ENCODE measurements at regions not wholly inside any gene's neighbourhood (a gene's known extent, or its start where the extent isn't known, plus 50 kb on each side); places are given as distances from the start of the nearest gene placed in this dataset.
A peak's percentile ranks its signal among the peaks of the same experiment; 100 is the strongest.

DNA sequence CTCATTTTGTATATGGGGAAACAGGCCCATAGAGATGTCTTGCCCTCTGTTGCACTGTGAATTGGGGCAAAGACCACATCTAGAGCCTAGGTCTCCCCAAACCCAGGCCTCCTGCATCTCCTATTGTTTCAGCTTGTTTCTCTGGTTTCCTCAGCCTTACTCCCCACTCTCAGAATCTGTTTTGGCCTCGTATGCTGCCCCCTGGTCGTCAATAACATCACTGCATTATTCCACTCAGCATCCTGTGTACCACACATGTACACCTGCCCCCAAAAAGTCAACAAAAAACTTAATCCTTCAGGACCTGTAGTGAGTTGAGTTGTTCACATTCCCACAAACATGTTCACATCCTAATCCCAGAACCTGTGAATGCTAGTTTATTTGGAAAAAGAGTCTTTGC is 184.8 kb downstream of the BRINP2 start (continued):
- TF ChIP-seq ZNF496 (CRISPR knock-in tag; IDR thresholded peaks at IDR 0.05; ENCODE audit: insufficient replicate concordance) = no peak
- no peak for TF ChIP-seq FIP1L1 (IDR thresholded peaks at IDR 0.05; ENCODE audit: borderline replicate concordance, insufficient read depth, low read depth, low read length)
- TF ChIP-seq, protein P1, sequence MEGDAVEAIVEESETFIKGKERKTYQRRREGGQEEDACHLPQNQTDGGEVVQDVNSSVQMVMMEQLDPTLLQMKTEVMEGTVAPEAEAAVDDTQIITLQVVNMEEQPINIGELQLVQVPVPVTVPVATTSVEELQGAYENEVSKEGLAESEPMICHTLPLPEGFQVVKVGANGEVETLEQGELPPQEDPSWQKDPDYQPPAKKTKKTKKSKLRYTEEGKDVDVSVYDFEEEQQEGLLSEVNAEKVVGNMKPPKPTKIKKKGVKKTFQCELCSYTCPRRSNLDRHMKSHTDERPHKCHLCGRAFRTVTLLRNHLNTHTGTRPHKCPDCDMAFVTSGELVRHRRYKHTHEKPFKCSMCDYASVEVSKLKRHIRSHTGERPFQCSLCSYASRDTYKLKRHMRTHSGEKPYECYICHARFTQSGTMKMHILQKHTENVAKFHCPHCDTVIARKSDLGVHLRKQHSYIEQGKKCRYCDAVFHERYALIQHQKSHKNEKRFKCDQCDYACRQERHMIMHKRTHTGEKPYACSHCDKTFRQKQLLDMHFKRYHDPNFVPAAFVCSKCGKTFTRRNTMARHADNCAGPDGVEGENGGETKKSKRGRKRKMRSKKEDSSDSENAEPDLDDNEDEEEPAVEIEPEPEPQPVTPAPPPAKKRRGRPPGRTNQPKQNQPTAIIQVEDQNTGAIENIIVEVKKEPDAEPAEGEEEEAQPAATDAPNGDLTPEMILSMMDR (CRISPR knock-in tag; IDR thresholded peaks at IDR 0.05) = peak; percentile 61
- no peak for TF ChIP-seq SRF (IDR thresholded peaks at IDR 0.05; ENCODE audit: low read depth, low read length)
- no peak for TF ChIP-seq PCBP2 (optimal IDR thresholded peaks at IDR 0.05; ENCODE audit: low read depth, low read length, poor library complexity, severe bottlenecking)
- TF ChIP-seq MTF1 (CRISPR knock-in tag; IDR thresholded peaks at IDR 0.05) = no peak
- no peak for TF ChIP-seq HMG20B (CRISPR knock-in tag; conservative IDR thresholded peaks at IDR 0.05)
- TF ChIP-seq THYN1 (CRISPR knock-in tag; IDR thresholded peaks at IDR 0.05; ENCODE audit: borderline replicate concordance, low read depth) = no peak
- TF ChIP-seq ZNF124 (CRISPR knock-in tag; IDR thresholded peaks at IDR 0.05) = no peak
- TF ChIP-seq MAZ (IDR thresholded peaks at IDR 0.05; ENCODE audit: borderline replicate concordance, low read depth, low read length) = no peak
- TF ChIP-seq MAZ (CRISPR knock-in tag; IDR thresholded peaks at IDR 0.05; ENCODE audit: low read depth) = no peak
- no peak for TF ChIP-seq SRY (CRISPR knock-in tag; IDR thresholded peaks at IDR 0.05)
- peak; percentile 62 for TF ChIP-seq SMC3 (IDR thresholded peaks at IDR 0.05; ENCODE audit: low read length)
- no peak for TF ChIP-seq ZBTB37 (CRISPR knock-in tag; IDR thresholded peaks at IDR 0.05)
- TF ChIP-seq STAG1 (CRISPR knock-in tag; IDR thresholded peaks at IDR 0.05) = peak; percentile 50

Measured in HepG2 (cell line).